ENCODE measurements at regions not wholly inside any gene's neighbourhood (a gene's known extent, or its start where the extent isn't known, plus 50 kb on each side); places are given as distances from the start of the nearest gene placed in this dataset.

GRCh38 chr6:134819236-134819635, 130.7 kb downstream of the ALDH8A1 start:
- Histone ChIP-seq H3K4me1 (replicated peaks in 1 of 4; ENCODE audit: control insufficient read depth in 3 of 4, insufficient read depth in 4 of 4, low read length in 3 of 4) (no peaks in the 10 kb centered on the region), H3K23me2 (ENCODE audit: low read depth, low read length) (no peaks in the 10 kb centered on the region), H3K36me3 (ENCODE audit: control insufficient read depth in 2 of 4, insufficient read depth in 4 of 4, low read length in 3 of 4) (no peaks in the 10 kb centered on the region), H3K56ac (replicated peaks; ENCODE audit: insufficient read length, low read depth, low read length) (no peak overlapping the region), H3K27ac (ENCODE audit: low read depth, low read length) (no peak overlapping the region), H3K18ac (ENCODE audit: extremely low read depth, low read length) (no peak overlapping the region), H2BK15ac (ENCODE audit: low read length) (no peak overlapping the region), H2BK120ac (replicated peaks; ENCODE audit: low read depth, low read length) (no peak overlapping the region), H3K79me2 (ENCODE audit: control insufficient read depth in 1 of 2, insufficient read depth in 2 of 2, low read length in 2 of 2) (no peaks in the 10 kb centered on the region), H3K27me3 (replicated peaks in 1 of 4; ENCODE audit: control insufficient read depth in 3 of 4, extremely low read depth in 1 of 4, insufficient read depth in 3 of 4, low read length in 3 of 4) (no peaks in the 10 kb centered on the region), H3K4me2 (ENCODE audit: insufficient read depth in 1 of 2, low read depth in 2 of 2, low read length in 2 of 2) (no peak overlapping the region), H4K5ac (ENCODE audit: insufficient read length, low read depth, low read length) (no peak overlapping the region), H2AK5ac (ENCODE audit: low read depth, low read length) (no peak overlapping the region), H3K23ac (ENCODE audit: insufficient read length) (no peak overlapping the region), H2BK20ac (ENCODE audit: low read length) (no peak overlapping the region), H4K91ac (replicated peaks; ENCODE audit: insufficient read length, low read length) (no peak overlapping the region), H2BK12ac (ENCODE audit: low read depth, low read length) (no peak overlapping the region), H4K8ac (ENCODE audit: extremely low read depth, insufficient read depth, low read length) (no peak overlapping the region), H3K9me3 (ENCODE audit: insufficient read depth in 2 of 2, low read depth in 1 of 2, low read length in 1 of 2) (no peaks in the 10 kb centered on the region), H3K79me1 (ENCODE audit: low read depth, low read length) (no peaks in the 10 kb centered on the region), H3K4me3 (ENCODE audit: extremely low read depth in 1 of 4, insufficient read depth in 2 of 4, low read depth in 3 of 4, low read length in 4 of 4) (no peak overlapping the region), H3K14ac (ENCODE audit: insufficient read length) (no peak overlapping the region), H2BK5ac (ENCODE audit: low read depth, low read length) (no peak overlapping the region), H3K9ac (replicated peaks in 1 of 4; ENCODE audit: extremely low read depth in 1 of 4, low read depth in 3 of 4, low read length in 3 of 4) (no peak overlapping the region), H4K20me1 (replicated peaks in 1 of 2; ENCODE audit: control insufficient read depth in 1 of 2, insufficient read depth in 2 of 2, low read length in 2 of 2) (no peaks in the 10 kb centered on the region), H3K4ac (replicated peaks; ENCODE audit: insufficient read length, low read depth, low read length) (no peak overlapping the region), H2AFZ (ENCODE audit: low read length) (no peak overlapping the region)
- CTCF ChIA-PET (ENCODE audit: partially characterized antibody): interaction anchor here (1.3 kb wide), 1 partner anchor 646 kb away, joined by 3 read pairs; no protein-coding TSS in a partner anchor
- no peak for DNase-seq (ENCODE audit: low read depth in 1 of 2, low spot score in 2 of 2)
- no peak for FAIRE-seq
- 90% methylated on average over 2 of the region's 2 CpGs; no CpG with 5 or more reads in 1 of the 2 experiments for WGBS, 2 experiments (ENCODE audit: extremely low coverage in 1 of 2, insufficient coverage in 1 of 2, insufficient read length in 1 of 2, insufficient replicate concordance in 2 of 2, low coverage in 1 of 2, low lambda C conversion rate in 2 of 2, missing lambda C conversion rate in 1 of 2)
- POLR2A ChIA-PET (ENCODE audit: partially characterized antibody): no interaction called here
- no peak for TF ChIP-seq RXRA (IDR thresholded peaks at IDR 0.05; ENCODE audit: insufficient read depth, low read depth, low read length)
- TF ChIP-seq BACH1 (IDR thresholded peaks at IDR 0.05; ENCODE audit: low read length): no peak
- no peak for TF ChIP-seq KDM5A (IDR thresholded peaks at IDR 0.05; ENCODE audit: low read length)
- no peak for TF ChIP-seq TBP (IDR thresholded peaks at IDR 0.05; ENCODE audit: low read depth, low read length)
- TF ChIP-seq SUZ12 (IDR thresholded peaks at IDR 0.05; ENCODE audit: low read length): no peak
- TF ChIP-seq GTF2F1 (IDR thresholded peaks at IDR 0.05; ENCODE audit: borderline replicate concordance, low read depth, low read length): no peak
- no peak for TF ChIP-seq CBX8 (IDR thresholded peaks at IDR 0.05; ENCODE audit: borderline replicate concordance, low read depth, low read length)
- TF ChIP-seq CTCF (IDR thresholded peaks at IDR 0.05; ENCODE audit: control extremely low read depth in 1 of 3, insufficient read depth in 1 of 3, low read depth in 1 of 3, low read length in 3 of 3): no peak
- no peak for TF ChIP-seq USF2 (IDR thresholded peaks at IDR 0.05; ENCODE audit: low read length)
- no peak for TF ChIP-seq RBBP5 (IDR thresholded peaks at IDR 0.05; ENCODE audit: borderline replicate concordance, low read depth, low read length)
- no peak for TF ChIP-seq SIN3A (conservative IDR thresholded peaks at IDR 0.05 in 1 of 2, IDR thresholded peaks at IDR 0.05 in 1 of 2; ENCODE audit: low read depth in 1 of 2, low read length in 2 of 2)
